ENCODE measurements at regions not wholly inside any gene's neighbourhood (a gene's known extent, or its start where the extent isn't known, plus 50 kb on each side); places are given as distances from the start of the nearest gene placed in this dataset.

- Histone ChIP-seq H4K91ac (replicated peaks; ENCODE audit: insufficient read length, low read length) (no peak overlapping the region), H2BK20ac (ENCODE audit: low read length) (no peak overlapping the region), H2AK5ac (ENCODE audit: low read depth, low read length) (no peak overlapping the region), H2BK120ac (replicated peaks; ENCODE audit: low read depth, low read length) (no peak overlapping the region), H3K4me3 (ENCODE audit: extremely low read depth in 1 of 4, insufficient read depth in 2 of 4, low read depth in 3 of 4, low read length in 4 of 4) (no peak overlapping the region), H3K9ac (replicated peaks in 1 of 4; ENCODE audit: extremely low read depth in 1 of 4, low read depth in 3 of 4, low read length in 3 of 4) (no peak overlapping the region), H3K79me2 (ENCODE audit: control insufficient read depth in 1 of 2, insufficient read depth in 2 of 2, low read length in 2 of 2) (no peaks in the 10 kb centered on the region), H3K27ac (ENCODE audit: low read depth, low read length) (no peak overlapping the region), H3K9me3 (ENCODE audit: insufficient read depth in 2 of 2, low read depth in 1 of 2, low read length in 1 of 2) (no peaks in the 10 kb centered on the region), H4K8ac (ENCODE audit: extremely low read depth, insufficient read depth, low read length) (no peak overlapping the region), H3K36me3 (ENCODE audit: control insufficient read depth in 2 of 4, insufficient read depth in 4 of 4, low read length in 3 of 4) (no peaks in the 10 kb centered on the region), H4K5ac (ENCODE audit: insufficient read length, low read depth, low read length) (no peak overlapping the region), H3K23me2 (ENCODE audit: low read depth, low read length) (no peaks in the 10 kb centered on the region), H3K18ac (ENCODE audit: extremely low read depth, low read length) (no peak overlapping the region), H3K4ac (replicated peaks; ENCODE audit: insufficient read length, low read depth, low read length) (no peak overlapping the region), H2BK15ac (ENCODE audit: low read length) (no peak overlapping the region), H3K27me3 (replicated peaks in 1 of 4; ENCODE audit: control insufficient read depth in 3 of 4, extremely low read depth in 1 of 4, insufficient read depth in 3 of 4, low read length in 3 of 4) (no peaks in the 10 kb centered on the region), H3K4me2 (ENCODE audit: insufficient read depth in 1 of 2, low read depth in 2 of 2, low read length in 2 of 2) (no peak overlapping the region), H4K20me1 (replicated peaks in 1 of 2; ENCODE audit: control insufficient read depth in 1 of 2, insufficient read depth in 2 of 2, low read length in 2 of 2) (no peaks in the 10 kb centered on the region), H3K23ac (ENCODE audit: insufficient read length) (no peak overlapping the region), H3K56ac (replicated peaks; ENCODE audit: insufficient read length, low read depth, low read length) (no peak overlapping the region), H3K4me1 (replicated peaks in 1 of 4; ENCODE audit: control insufficient read depth in 3 of 4, insufficient read depth in 4 of 4, low read length in 3 of 4) (peaks cover 0 to 3% (median 0%) of the 10 kb centered on the region in 4 experiments; a peak in 1 of 7 replicates), H2BK5ac (ENCODE audit: low read depth, low read length) (no peak overlapping the region), H2BK12ac (ENCODE audit: low read depth, low read length) (no peak overlapping the region), H2AFZ (ENCODE audit: low read length) (no peak overlapping the region), H3K79me1 (ENCODE audit: low read depth, low read length) (no peaks in the 10 kb centered on the region), H3K14ac (ENCODE audit: insufficient read length) (no peak overlapping the region)
- CTCF ChIA-PET (ENCODE audit: partially characterized antibody): interaction anchor here (0.7 to 0.8 kb wide), 2 partner anchors 33 to 144 kb away, joined by 3 to 4 read pairs; no protein-coding TSS in a partner anchor
- WGBS, 2 experiments (ENCODE audit: extremely low coverage in 1 of 2, insufficient coverage in 1 of 2, insufficient read length in 1 of 2, insufficient replicate concordance in 2 of 2, low coverage in 1 of 2, low lambda C conversion rate in 2 of 2, missing lambda C conversion rate in 1 of 2): 87% methylated on average over 3 of the region's 3 CpGs; no CpG with 5 or more reads in 1 of the 2 experiments
- POLR2A ChIA-PET (ENCODE audit: partially characterized antibody): no interaction called here
- DNase-seq (ENCODE audit: low read depth in 1 of 2, low spot score in 2 of 2) (no peak), FAIRE-seq (no peak)
- TF ChIP-seq SAP30 (IDR thresholded peaks at IDR 0.05; ENCODE audit: insufficient read depth, insufficient replicate concordance, low read length) (no peak), CREB1 (IDR thresholded peaks at IDR 0.05) (no peak), EP300 (IDR thresholded peaks at IDR 0.05; ENCODE audit: borderline replicate concordance in 1 of 2, low read depth in 2 of 2, low read length in 2 of 2) (no peak), JUN (IDR thresholded peaks at IDR 0.05; ENCODE audit: low read depth, low read length) (no peak), PHF8 (conservative IDR thresholded peaks at IDR 0.05; ENCODE audit: low read depth, low read length) (no peak), MAFK (IDR thresholded peaks at IDR 0.05; ENCODE audit: low read depth, low read length) (no peak), TAF7 (optimal IDR thresholded peaks at IDR 0.05; ENCODE audit: borderline replicate concordance, low read depth, low read length) (no peak), KDM1A (IDR thresholded peaks at IDR 0.05; ENCODE audit: borderline replicate concordance, low read length) (no peak), SIX5 (IDR thresholded peaks at IDR 0.05; ENCODE audit: low read depth, low read length) (no peak), CTCF (IDR thresholded peaks at IDR 0.05; ENCODE audit: control extremely low read depth in 1 of 3, insufficient read depth in 1 of 3, low read depth in 1 of 3, low read length in 3 of 3) (no peak), SUZ12 (IDR thresholded peaks at IDR 0.05; ENCODE audit: low read length) (no peak), HDAC6 (IDR thresholded peaks at IDR 0.05; ENCODE audit: low read depth, low read length) (no peak)
These were observed 338.3 kb upstream of the KIF2A start for GRCh38 chr5:61967681-61968080.
